ENCODE measurements at regions not wholly inside any gene's neighbourhood (a gene's known extent, or its start where the extent isn't known, plus 50 kb on each side); places are given as distances from the start of the nearest gene placed in this dataset.

DNA sequence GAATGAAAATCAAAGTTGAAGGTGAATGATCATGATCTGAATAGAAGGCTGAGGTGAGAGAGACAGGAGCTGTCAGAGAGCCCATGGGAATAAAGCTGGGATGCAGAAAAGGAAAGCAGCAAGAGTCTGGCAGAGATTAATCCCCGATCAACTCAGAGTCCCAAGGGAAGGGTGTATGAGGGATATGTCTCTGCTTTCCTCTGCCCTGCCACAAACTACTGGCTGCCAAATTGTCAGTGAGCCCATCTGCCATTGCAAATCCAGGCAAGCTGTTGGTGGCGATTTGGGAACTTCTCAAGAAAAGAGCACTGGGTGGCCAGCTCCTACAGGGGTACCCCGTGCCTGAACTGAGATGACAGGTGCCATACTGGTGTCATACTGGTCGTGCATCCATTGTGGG lies 705.5 kb upstream of the MAN1A1 start:
- DNase-seq: no peak

- DNase-seq: no peak
Observed at GRCh38 chr6:120039664-120040063, 690.1 kb upstream of the MAN1A1 start.

- DNase-seq: no peak
Observed at GRCh38 chr6:120031837-120032236, 682.3 kb upstream of the MAN1A1 start.

DNA sequence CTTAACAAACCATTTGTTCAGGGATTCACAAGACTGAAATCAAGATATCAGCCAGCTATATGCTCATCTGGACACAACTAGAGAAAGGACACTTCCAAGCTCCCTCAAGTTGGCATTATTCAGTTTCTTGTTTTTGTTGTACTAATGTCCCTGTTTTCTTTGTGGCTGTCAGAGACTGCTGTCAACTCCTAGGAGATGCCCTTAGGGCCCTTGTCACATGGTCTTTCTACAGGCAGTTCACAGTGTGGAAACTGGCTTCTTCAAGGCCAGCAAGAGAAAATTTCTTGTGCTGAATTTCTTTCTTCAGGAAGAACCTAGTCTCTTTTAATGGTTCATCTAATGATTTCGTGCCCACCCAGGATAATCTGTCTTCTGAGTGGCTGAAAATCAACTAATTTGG lies 677.2 kb upstream of the MAN1A1 start:
- no peak for DNase-seq

DNA sequence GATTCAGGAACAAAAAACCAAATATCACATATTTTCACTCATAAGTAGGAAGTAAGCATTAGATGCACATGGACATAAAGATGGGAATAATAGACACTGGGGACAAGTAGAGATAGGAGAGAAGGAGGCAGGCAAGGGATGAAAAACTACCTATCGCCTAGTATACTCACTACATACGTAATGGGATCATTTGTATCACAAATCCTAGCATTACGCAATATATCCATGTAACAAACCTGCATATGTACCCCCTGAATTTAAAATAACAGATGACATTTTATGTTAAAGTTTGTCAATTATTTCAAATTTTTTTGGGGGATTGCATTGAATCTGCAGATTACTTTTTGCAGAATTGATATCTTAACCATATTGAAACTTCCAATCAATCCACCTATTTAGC lies 660.5 kb upstream of the MAN1A1 start:
- no peak for DNase-seq

- no peak for DNase-seq
Observed at GRCh38 chr6:120005292-120005976, 655.9 kb upstream of the MAN1A1 start.

GRCh38 chr6:119986934-119987549 lies 637.5 kb upstream of the MAN1A1 start:
- peak in 1 of 5 donors; percentile 1 for DNase-seq

- DNase-seq: no peak
Observed at GRCh38 chr6:119985952-119986736, 636.6 kb upstream of the MAN1A1 start.

GRCh38 chr6:119980802-119981201 lies 631.2 kb upstream of the MAN1A1 start:
- DNase-seq: no peak

DNA sequence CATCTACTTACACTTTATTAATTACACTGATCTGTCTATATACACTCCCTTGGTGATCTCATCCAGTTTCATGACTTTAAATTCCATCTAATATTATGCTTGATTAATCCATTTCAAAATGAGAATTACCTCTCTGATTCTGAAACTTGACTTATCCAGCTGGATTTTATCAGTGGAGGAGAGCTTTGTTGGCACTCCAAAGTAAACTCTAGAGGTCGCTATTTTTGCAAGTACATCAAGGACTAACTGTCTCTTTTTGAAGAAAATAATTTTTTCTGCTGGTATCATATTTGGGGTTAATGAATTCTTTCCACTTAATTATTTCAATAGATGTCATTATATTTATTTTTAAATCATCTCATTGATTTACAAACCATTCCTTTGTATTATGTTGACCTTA lies 630.3 kb upstream of the MAN1A1 start:
- DNase-seq: no peak

- DNase-seq: no peak
Observed at GRCh38 chr6:119978274-119978889, 628.8 kb upstream of the MAN1A1 start.

DNA sequence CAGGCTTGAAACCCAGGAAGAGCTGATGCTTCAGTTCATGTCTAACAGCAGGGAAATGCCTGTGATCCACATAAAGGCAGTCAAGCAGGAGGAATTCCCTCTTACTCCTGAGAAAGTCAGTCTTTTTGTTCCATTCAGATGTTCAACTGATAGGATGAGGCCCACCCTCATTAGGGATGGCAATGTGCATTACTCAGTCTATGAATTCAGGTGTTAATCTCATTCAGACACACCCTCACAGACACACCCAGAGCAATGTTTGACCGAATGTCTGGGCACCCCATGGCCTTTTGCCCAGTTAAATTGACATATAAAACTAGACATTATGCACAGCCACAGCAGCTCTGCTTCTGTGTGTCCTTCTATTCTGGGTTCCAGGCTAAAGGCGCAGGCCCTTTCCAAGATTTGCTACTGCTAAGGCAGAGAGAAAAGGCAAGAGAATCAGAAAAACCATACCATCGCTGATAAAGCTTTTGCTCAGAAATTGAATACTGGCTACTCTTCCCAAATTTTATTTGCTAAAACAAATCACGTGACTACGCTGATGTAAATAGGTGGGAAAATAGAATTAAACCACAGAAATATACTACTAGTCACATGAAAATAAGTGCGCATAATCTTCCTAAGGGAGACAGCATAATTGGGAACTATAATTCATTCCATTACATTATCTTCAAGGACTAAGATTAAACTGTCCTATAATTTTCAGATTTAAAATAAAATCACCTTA lies 625.0 kb upstream of the MAN1A1 start:
- DNase-seq: no peak

GRCh38 chr6:119966484-119966883 lies 616.9 kb upstream of the MAN1A1 start:
- no peak for DNase-seq

DNA sequence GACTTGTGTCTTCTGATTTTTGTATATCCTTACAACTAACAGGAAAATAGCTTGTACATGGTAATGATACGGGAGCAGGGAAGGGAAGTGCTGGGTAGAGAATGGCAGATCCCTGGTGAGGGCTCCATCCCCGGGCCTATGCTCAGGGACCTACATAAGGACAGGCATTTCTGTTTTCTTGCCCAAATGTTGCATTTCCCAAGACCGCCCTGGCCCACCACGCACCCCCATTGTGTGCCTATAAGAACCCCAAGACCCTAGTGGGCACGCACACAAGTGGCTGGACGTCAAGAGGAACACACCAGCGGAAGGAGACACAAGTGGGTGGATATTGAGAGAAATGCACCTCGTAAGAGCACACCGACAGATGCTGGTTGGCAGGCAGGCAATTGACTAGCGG lies 616.3 kb upstream of the MAN1A1 start:
- DNase-seq: no peak

- DNase-seq: no peak
Observed at GRCh38 chr6:119965008-119965407, 615.4 kb upstream of the MAN1A1 start.

DNA sequence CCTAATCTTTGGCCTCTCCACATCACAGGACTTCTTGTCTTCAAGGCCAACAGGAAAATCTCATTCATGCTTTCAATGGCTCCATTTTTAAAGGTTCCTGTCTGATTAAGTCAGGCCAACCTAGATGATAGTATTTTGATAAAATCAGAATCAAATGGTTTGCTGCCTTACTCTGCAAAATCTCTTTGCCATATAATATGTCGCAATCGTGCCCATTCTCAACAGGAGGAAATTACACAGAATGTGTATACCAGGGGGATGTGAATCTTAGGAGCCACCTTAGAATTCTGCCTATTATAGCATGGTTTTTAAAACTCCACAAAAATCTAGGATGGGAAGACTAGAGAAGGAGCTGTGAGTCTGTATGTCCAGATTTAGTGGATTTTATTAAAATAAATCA lies 612.9 kb upstream of the MAN1A1 start:
- DNase-seq: no peak

GRCh38 chr6:119961450-119961849 lies 611.9 kb upstream of the MAN1A1 start:
- DNase-seq: no peak

GRCh38 chr6:119960456-119960855 lies 610.9 kb upstream of the MAN1A1 start:
- DNase-seq: no peak

GRCh38 chr6:119960036-119960435 lies 610.5 kb upstream of the MAN1A1 start:
- DNase-seq: no peak

DNA sequence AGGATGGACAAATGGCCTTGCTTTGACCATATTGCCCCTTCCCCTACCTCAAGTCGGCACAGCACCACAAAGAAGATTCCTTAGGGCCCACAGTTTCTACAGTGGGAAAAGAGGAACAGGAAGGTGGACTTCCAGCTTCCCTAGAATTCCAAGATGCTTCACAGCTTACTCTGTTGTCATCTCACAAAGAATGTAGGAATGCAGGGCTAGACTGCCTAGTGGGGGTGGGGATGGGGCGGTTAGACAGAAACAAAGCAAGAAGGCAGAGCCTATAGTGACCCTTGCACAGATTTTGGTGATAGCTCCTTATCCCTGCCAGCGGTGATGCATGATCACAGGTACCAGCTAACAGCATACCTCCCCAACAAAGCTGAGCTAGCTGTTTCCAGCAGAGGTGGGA lies 607.6 kb upstream of the MAN1A1 start:
- no peak for DNase-seq

GRCh38 chr6:119952696-119953095 lies 603.1 kb upstream of the MAN1A1 start:
- DNase-seq: no peak

DNA sequence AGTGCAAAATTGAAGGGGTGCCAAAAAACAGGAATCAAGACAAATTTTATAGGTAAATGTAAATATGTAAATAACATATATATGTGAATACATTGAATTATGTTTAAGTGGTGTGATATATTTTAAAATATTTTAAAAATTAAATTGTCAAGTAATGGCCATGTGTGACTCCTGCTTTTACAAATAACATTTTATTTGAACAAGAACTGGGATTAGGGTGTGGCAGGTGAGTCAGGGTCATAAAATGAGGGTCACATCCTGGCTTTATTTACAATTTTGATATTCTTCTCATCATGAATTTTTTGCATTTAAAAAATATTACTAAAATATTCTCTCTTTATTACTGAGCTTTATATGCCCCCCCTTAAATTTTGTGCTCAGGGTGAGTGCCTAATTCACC lies 601.1 kb upstream of the MAN1A1 start:
- no peak for DNase-seq
